H9 (cell line): ENCODE measurements at regions not wholly inside any gene's neighbourhood (a gene's known extent, or its start where the extent isn't known, plus 50 kb on each side); places are given as distances from the start of the nearest gene placed in this dataset.

Source experiments
- DNase-seq: peaks from one replicate; pipeline ENCODE4 v3.0.0-alpha.2; 2017
- H2AFZ ChIP-seq: one replicate; pipeline ENCODE4 v1.6.1; 2013; ENCODE audit warnings: mild to moderate bottlenecking, low read length, control low read depth, moderate library complexity
- H2AK5ac ChIP-seq: 2 replicates; pipeline ENCODE4 v1.6.1; 2013; ENCODE audit warnings: low read length, control low read depth, mixed read lengths; ENCODE audit not compliant: insufficient read length
- H2BK120ac ChIP-seq: one replicate; pipeline ENCODE4 v1.6.1; 2013; ENCODE audit warnings: low read depth, mild to moderate bottlenecking, low read length, control low read depth, inconsistent platforms; ENCODE audit not compliant: poor library complexity, severe bottlenecking
- H2BK12ac ChIP-seq: 2 replicates; pipeline ENCODE4 v1.6.1; 2013; ENCODE audit warnings: low read length, control low read depth, mixed read lengths, low read depth; ENCODE audit not compliant: insufficient read length
- H2BK15ac ChIP-seq: 2 replicates; pipeline ENCODE4 v1.6.1; 2013; ENCODE audit warnings: low read depth, low read length, control low read depth
- H2BK20ac ChIP-seq: one replicate; pipeline ENCODE4 v1.6.1; 2013; ENCODE audit warnings: low read depth, mild to moderate bottlenecking, low read length, control low read depth, inconsistent platforms; ENCODE audit not compliant: poor library complexity, severe bottlenecking
- H2BK5ac ChIP-seq: 2 replicates; pipeline ENCODE4 v1.6.1; 2013; ENCODE audit warnings: low read length, control low read depth, mixed read lengths; ENCODE audit not compliant: insufficient read length
- H3K14ac ChIP-seq: 2 replicates; pipeline ENCODE4 v1.6.1; 2013; ENCODE audit warnings: low read length, control low read depth; ENCODE audit not compliant: insufficient read depth
- H3K18ac ChIP-seq: 2 replicates; pipeline ENCODE4 v1.6.1; 2013; ENCODE audit warnings: low read depth, mild to moderate bottlenecking, mixed read lengths, low read length, control low read depth; ENCODE audit not compliant: insufficient read length
- H3K23ac ChIP-seq: 2 replicates; pipeline ENCODE4 v1.6.1; 2013; ENCODE audit warnings: low read length, control low read depth, mixed read lengths, low read depth; ENCODE audit not compliant: insufficient read length
- H3K23me2 ChIP-seq: 2 replicates; pipeline ENCODE4 v1.6.1; 2013; ENCODE audit warnings: low read depth, mild to moderate bottlenecking, mixed read lengths, low read length, control low read depth; ENCODE audit not compliant: insufficient read length, poor library complexity, severe bottlenecking
- H3K27ac ChIP-seq: 2 replicates; pipeline ENCODE4 v1.5.1; 2013; ENCODE audit warnings: low read length, control low read depth, mixed read lengths, low read depth; ENCODE audit not compliant: insufficient read length
- H3K27me3 ChIP-seq: 2 replicates; pipeline ENCODE4 v1.6.1; 2013; ENCODE audit warnings: low read length, control low read depth, inconsistent platforms; ENCODE audit not compliant: insufficient read depth
- H3K4ac ChIP-seq: 2 replicates; pipeline ENCODE4 v1.6.1; 2013; ENCODE audit warnings: low read depth, mild to moderate bottlenecking, control low read depth, inconsistent platforms, low read length, moderate library complexity
- H3K4me1 ChIP-seq: 2 replicates; pipeline ENCODE4 v1.6.1; 2013; ENCODE audit warnings: low read length, control low read depth, inconsistent platforms; ENCODE audit not compliant: insufficient read depth
- H3K4me2 ChIP-seq: 2 replicates; pipeline ENCODE4 v1.6.1; 2013; ENCODE audit warnings: low read length, control low read depth, mixed read lengths; ENCODE audit not compliant: insufficient read length, insufficient read depth
- H3K56ac ChIP-seq: 2 replicates; pipeline ENCODE4 v1.6.1; 2013; ENCODE audit warnings: low read depth, mild to moderate bottlenecking, mixed read lengths, low read length, control low read depth; ENCODE audit not compliant: insufficient read length
- H3K79me1 ChIP-seq: 2 replicates; pipeline ENCODE4 v1.6.1; 2013; ENCODE audit warnings: low read depth, mild to moderate bottlenecking, moderate library complexity, low read length, control low read depth, inconsistent platforms; ENCODE audit not compliant: insufficient read depth, poor library complexity, severe bottlenecking
- H3K79me2 ChIP-seq: 2 replicates; pipeline ENCODE4 v1.6.1; 2013; ENCODE audit warnings: low read length, control low read depth, inconsistent platforms; ENCODE audit not compliant: insufficient read depth
- H3K9ac ChIP-seq: 2 replicates; pipeline ENCODE4 v1.6.1; 2013; ENCODE audit warnings: low read length, control low read depth, mixed read lengths; ENCODE audit not compliant: insufficient read length; ENCODE audit errors: extremely low read depth
- H3K9me3 ChIP-seq: one replicate; pipeline ENCODE4 v1.6.1; 2013; ENCODE audit warnings: low read depth, low read length, inconsistent platforms; ENCODE audit not compliant: control insufficient read depth
- H3T11ph ChIP-seq: one replicate; pipeline ENCODE4 v1.6.1; 2013; ENCODE audit warnings: mild to moderate bottlenecking, low read length, control low read depth, inconsistent platforms
- H4K20me1 ChIP-seq: one replicate; pipeline ENCODE4 v1.6.1; 2013; ENCODE audit not compliant: control insufficient read depth, insufficient read length, insufficient read depth
- H4K5ac ChIP-seq: 2 replicates; pipeline ENCODE4 v1.6.1; 2013; ENCODE audit warnings: low read depth, mild to moderate bottlenecking, mixed read lengths, low read length, control low read depth; ENCODE audit not compliant: insufficient read length
- H4K8ac ChIP-seq: replicated peaks from 2 replicates; pipeline ENCODE4 v1.6.1; 2013; ENCODE audit warnings: low read length, control low read depth, mixed read lengths, low read depth; ENCODE audit not compliant: insufficient read length
- H4K91ac ChIP-seq: 2 replicates; pipeline ENCODE4 v1.6.1; 2013; ENCODE audit warnings: low read depth, mild to moderate bottlenecking, moderate library complexity, mixed read lengths, low read length, control low read depth; ENCODE audit not compliant: insufficient read length
- H3K27ac Mint-ChIP-seq, 3 experiments: 2 replicates in 2 of 3; 3 replicates in 1 of 3; pipeline ENCODE4 v1.8.0; 2020 to 2021; ENCODE audit warnings: mixed read lengths in 3 of 3, mild to moderate bottlenecking in 1 of 3, moderate library complexity in 1 of 3
- H3K27me3 Mint-ChIP-seq: 2 replicates; pipeline ENCODE4 v1.8.0; 2021; ENCODE audit warnings: low read depth, mild to moderate bottlenecking, moderate library complexity, mixed read lengths
- H3K36me3 Mint-ChIP-seq, 3 experiments: 2 replicates in 2 of 3; 3 replicates in 1 of 3; pipeline ENCODE4 v1.8.0; 2020 to 2021; ENCODE audit warnings: low read depth in 3 of 3, mixed read lengths in 3 of 3; ENCODE audit not compliant: insufficient read depth in 1 of 3
- H3K4me1 Mint-ChIP-seq, 2 experiments: 2 replicates each; pipeline ENCODE4 v1.8.0; 2020; ENCODE audit warnings: mixed read lengths in 2 of 2
- H3K4me3 Mint-ChIP-seq, 2 experiments: 2 replicates in 1 of 2; 3 replicates in 1 of 2; pipeline ENCODE4 v1.8.0; 2020 to 2021; ENCODE audit warnings: mild to moderate bottlenecking in 2 of 2, mixed read lengths in 2 of 2, moderate library complexity in 1 of 2
- H3K9me3 Mint-ChIP-seq, 2 experiments: 2 replicates in 1 of 2; 3 replicates in 1 of 2; pipeline ENCODE4 v1.8.0; 2020; ENCODE audit warnings: mild to moderate bottlenecking in 2 of 2, mixed read lengths in 2 of 2, moderate library complexity in 1 of 2
- CTCF ChIP-seq: fragments of 200-600 bp; sonication (generic); conservative IDR thresholded peaks from 3 replicates; pipeline ENCODE4 v1.8.0; 2021; ENCODE audit warnings: antibody characterized with exemption, mild to moderate bottlenecking
- WGBS: extraction: QIAGEN DNeasy Blood & Tissue Kit; methylation state at CpG from one replicate; pipeline ENCODE4 v1.1.7; 2013; ENCODE audit warnings: missing lambda C conversion rate, low lambda C conversion rate, mixed read lengths; ENCODE audit not compliant: insufficient read length; ENCODE audit errors: extremely low coverage; 5-methylcytosine and 5-hydroxymethylcytosine counted together

GRCh38 chr7:28336806-28337205 lies 75.5 kb upstream of the CREB5 start:
- Histone ChIP-seq H3K14ac (no peak overlapping the region), H2AFZ (no peak overlapping the region), H3K23me2 (no peaks in the 10 kb centered on the region), H3K23ac (no peak overlapping the region), H2AK5ac (no peak overlapping the region), H3K79me1 (no peaks in the 10 kb centered on the region), H3K79me2 (no peaks in the 10 kb centered on the region), H3K9me3 (no peaks in the 10 kb centered on the region), H4K5ac (no peak overlapping the region), H3T11ph (no peak overlapping the region), H4K8ac (no peak overlapping the region), H3K18ac (no peak overlapping the region), H4K91ac (no peak overlapping the region), H3K4ac (no peak overlapping the region), H2BK12ac (no peak overlapping the region), H2BK20ac (no peak overlapping the region), H2BK120ac (no peak overlapping the region), H2BK15ac (no peak overlapping the region), H3K27ac (no peak overlapping the region), H3K4me1 (no peaks in the 10 kb centered on the region), H3K27me3 (no peaks in the 10 kb centered on the region), H4K20me1 (no peaks in the 10 kb centered on the region), H2BK5ac (no peak overlapping the region), H3K4me2 (no peak overlapping the region), H3K9ac (no peak overlapping the region), H3K56ac (no peak overlapping the region)
- Mint-ChIP-seq H3K4me1 (no peaks in the 10 kb centered on the region), H3K27ac (no peak overlapping the region), H3K4me3 (no peak overlapping the region), H3K36me3 (peaks cover 0 to 4% (median 0%) of the 10 kb centered on the region in 3 experiments; a peak in 1 of 7 replicates), H3K9me3 (peaks cover 3 to 8% of the 10 kb centered on the region in 2 experiments; a peak in 4 of 5 replicates), H3K27me3 (no peaks in the 10 kb centered on the region; the same call in 1 of the 2 replicates)
- no peak for DNase-seq
- WGBS: no CpG with 5 or more reads among the region's 2 CpGs
- no peak for TF ChIP-seq CTCF
